HEK293 (cell line): ENCODE measurements at regions not wholly inside any gene's neighbourhood (a gene's known extent, or its start where the extent isn't known, plus 50 kb on each side); places are given as distances from the start of the nearest gene placed in this dataset.

Source experiments
- CTCF ChIA-PET: fragments of 350-600 bp; formaldehyde crosslinking; extraction: SDS; loops from one replicate; lab custom pipeline; 2021; ENCODE audit warnings: antibody characterized with exemption; lab: Yijun Ruan, JAX
- POLR2A ChIA-PET: fragments of 300-600 bp; formaldehyde crosslinking; extraction: SDS; loops from one replicate; lab custom pipeline; 2020; ENCODE audit warnings: antibody characterized with exemption, inconsistent platforms; lab: Yijun Ruan, JAX
- H3K27ac ChIP-seq: fragments of 200-500 bp; sonication (Bioruptor generic); 2 replicates; pipeline ENCODE4 v1.5.1; 2014; ENCODE audit warnings: low read depth, low read length, control low read depth, inconsistent platforms; ENCODE audit errors: extremely low read depth
- H3K36me3 ChIP-seq, 2 experiments: fragments of 200-500 bp in 1 of 2; sonication (Bioruptor generic) in 1 of 2; 1 replicate in 1 of 2; 2 replicates in 1 of 2; pipeline ENCODE4 v1.5.1; 2014 to 2017; ENCODE audit warnings: inconsistent platforms in 2 of 2, low read length in 2 of 2; ENCODE audit not compliant: control insufficient read depth in 2 of 2, insufficient read depth in 1 of 2
- H3K4me1 ChIP-seq: fragments of 200-500 bp; sonication (Bioruptor generic); 2 replicates; pipeline ENCODE4 v1.5.1; 2014; ENCODE audit warnings: mild to moderate bottlenecking, low read length, inconsistent platforms; ENCODE audit not compliant: control insufficient read depth, insufficient read depth
- H3K4me3 ChIP-seq: 2 replicates; pipeline ENCODE4 v1.5.1; 2011; ENCODE audit warnings: low read depth, mild to moderate bottlenecking, control low read depth, low read length, moderate library complexity
- H3K9me3 ChIP-seq: fragments of 200-500 bp; sonication (Bioruptor generic); 2 replicates; pipeline ENCODE4 v1.5.1; 2014; ENCODE audit warnings: low read depth, low read length, inconsistent platforms; ENCODE audit not compliant: control insufficient read depth, insufficient read depth
- EGR2 ChIP-seq: fragments of 450-650 bp; formaldehyde crosslinking; IDR thresholded peaks from 2 replicates; pipeline ENCODE4 v1.5.1; 2016; ENCODE audit warnings: low read depth, missing biosample characterization, missing genetic modification characterization
- FEZF1 ChIP-seq: fragments of 450-650 bp; formaldehyde crosslinking; IDR thresholded peaks from 2 replicates; pipeline ENCODE4 v1.5.1; 2016; ENCODE audit warnings: missing biosample characterization, missing genetic modification characterization
- GFI1B ChIP-seq: fragments of 450-650 bp; formaldehyde crosslinking; IDR thresholded peaks from 2 replicates; pipeline ENCODE4 v1.5.1; 2016; ENCODE audit warnings: missing biosample characterization, missing genetic modification characterization
- GLIS1 ChIP-seq: fragments of 450-650 bp; formaldehyde crosslinking; IDR thresholded peaks from 2 replicates; pipeline ENCODE4 v1.5.1; 2016; ENCODE audit warnings: missing biosample characterization, missing genetic modification characterization
- HOXA7 ChIP-seq: sonication (generic); formaldehyde crosslinking; IDR thresholded peaks from 2 replicates; pipeline ENCODE4 v1.8.1; 2022; ENCODE audit warnings: missing genetic modification reagents, borderline replicate concordance
- KLF1 ChIP-seq: fragments of 450-650 bp; formaldehyde crosslinking; IDR thresholded peaks from 2 replicates; pipeline ENCODE4 v1.5.1; 2016; ENCODE audit warnings: missing biosample characterization, missing genetic modification characterization
- KLF10 ChIP-seq: fragments of 450-650 bp; IDR thresholded peaks from 2 replicates; pipeline ENCODE4 v1.5.1; 2018; ENCODE audit warnings: missing biosample characterization, mild to moderate bottlenecking, missing genetic modification characterization
- KLF8 ChIP-seq: fragments of 450-650 bp; formaldehyde crosslinking; IDR thresholded peaks from 2 replicates; pipeline ENCODE4 v1.5.1; 2016; ENCODE audit warnings: missing biosample characterization, missing genetic modification characterization
- SP2 ChIP-seq: fragments of 450-650 bp; formaldehyde crosslinking; IDR thresholded peaks from 2 replicates; pipeline ENCODE4 v1.5.1; 2016; ENCODE audit warnings: missing biosample characterization, missing genetic modification characterization
- SP3 ChIP-seq: fragments of 450-650 bp; formaldehyde crosslinking; IDR thresholded peaks from 2 replicates; pipeline ENCODE4 v1.5.1; 2016; ENCODE audit warnings: missing biosample characterization, missing genetic modification characterization
- ZFP41 ChIP-seq: fragments of 450-650 bp; formaldehyde crosslinking; IDR thresholded peaks from 2 replicates; pipeline ENCODE4 v1.5.1; 2016; ENCODE audit warnings: missing biosample characterization, missing genetic modification characterization, borderline replicate concordance
- ZNF114 ChIP-seq: fragments of 450-650 bp; formaldehyde crosslinking; IDR thresholded peaks from 2 replicates; pipeline ENCODE4 v1.5.0; 2017; ENCODE audit warnings: missing biosample characterization, missing genetic modification characterization
- ZNF132 ChIP-seq: fragments of 450-650 bp; formaldehyde crosslinking; IDR thresholded peaks from 2 replicates; pipeline ENCODE4 v1.5.1; 2017; ENCODE audit warnings: missing biosample characterization, missing genetic modification characterization, borderline replicate concordance
- ZNF335 ChIP-seq: fragments of 450-650 bp; formaldehyde crosslinking; conservative IDR thresholded peaks from 2 replicates; pipeline ENCODE4 v1.5.1; 2016; ENCODE audit warnings: missing biosample characterization, missing genetic modification characterization
- ZNF514 ChIP-seq: fragments of 450-650 bp; formaldehyde crosslinking; IDR thresholded peaks from 2 replicates; pipeline ENCODE4 v1.5.1; 2016; ENCODE audit warnings: missing biosample characterization, missing genetic modification characterization
- ZNF548 ChIP-seq: fragments of 450-650 bp; formaldehyde crosslinking; IDR thresholded peaks from 2 replicates; pipeline ENCODE4 v1.5.1; 2016; ENCODE audit warnings: missing biosample characterization, missing genetic modification characterization
- ZNF843 ChIP-seq: fragments of 450-650 bp; formaldehyde crosslinking; IDR thresholded peaks from 2 replicates; pipeline ENCODE4 v1.5.1; 2016; ENCODE audit warnings: missing biosample characterization, missing genetic modification characterization
- TF ChIP-seq, protein P1 (sequence below): fragments of 450-650 bp; formaldehyde crosslinking; IDR thresholded peaks from 2 replicates; pipeline ENCODE4 v1.5.1; 2016; ENCODE audit warnings: missing biosample characterization, missing genetic modification characterization
- TF ChIP-seq, protein P2 (sequence below): fragments of 450-650 bp; formaldehyde crosslinking; IDR thresholded peaks from 2 replicates; pipeline ENCODE4 v1.5.1; 2016; ENCODE audit warnings: missing biosample characterization, missing genetic modification characterization
- TF ChIP-seq, protein P3 (sequence below): fragments of 450-650 bp; formaldehyde crosslinking; IDR thresholded peaks from 2 replicates; pipeline ENCODE4 v1.5.1; 2016; ENCODE audit warnings: missing biosample characterization, missing genetic modification characterization
- TF ChIP-seq, protein P4 (sequence below): fragments of 450-650 bp; formaldehyde crosslinking; IDR thresholded peaks from 2 replicates; pipeline ENCODE4; 2016; ENCODE audit warnings: missing biosample characterization, missing genetic modification characterization

DNA sequence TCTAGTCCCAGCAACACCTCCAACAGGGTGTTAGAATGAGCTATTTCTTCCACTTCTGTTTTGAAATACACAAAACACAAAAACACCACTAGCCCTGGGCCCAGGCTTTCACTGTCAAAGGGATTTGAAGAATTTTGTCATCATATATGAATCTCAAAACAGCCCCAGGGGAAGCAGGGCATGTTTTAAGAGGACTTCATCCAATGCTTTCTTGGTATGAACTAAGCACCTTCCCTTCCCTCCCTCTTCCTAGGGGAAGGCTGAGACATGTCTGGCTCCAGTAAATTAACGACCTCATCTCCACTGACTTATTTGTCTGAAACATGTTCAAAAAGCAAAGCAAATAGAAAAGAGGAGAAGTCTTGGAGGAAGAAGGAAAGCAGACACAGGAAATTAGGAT is 75.7 kb upstream of the INCENP start:
- H3K4me1 ChIP-seq = no peaks in the 10 kb centered on the region
- no peak overlapping the region for H3K4me3 ChIP-seq
- POLR2A ChIA-PET = no interaction called here
- no peaks in the 10 kb centered on the region for H3K36me3 ChIP-seq
- no peak for TF ChIP-seq KLF10 (tag by site-specific recombination)
- TF ChIP-seq, protein P1, sequence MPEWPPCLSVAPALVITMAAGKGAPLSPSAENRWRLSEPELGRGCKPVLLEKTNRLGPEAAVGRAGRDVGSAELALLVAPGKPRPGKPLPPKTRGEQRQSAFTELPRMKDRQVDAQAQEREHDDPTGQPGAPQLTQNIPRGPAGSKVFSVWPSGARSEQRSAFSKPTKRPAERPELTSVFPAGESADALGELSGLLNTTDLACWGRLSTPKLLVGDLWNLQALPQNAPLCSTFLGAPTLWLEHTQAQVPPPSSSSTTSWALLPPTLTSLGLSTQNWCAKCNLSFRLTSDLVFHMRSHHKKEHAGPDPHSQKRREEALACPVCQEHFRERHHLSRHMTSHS (tag by site-specific recombination) = no peak
- no peaks in the 10 kb centered on the region for H3K9me3 ChIP-seq
- CTCF ChIA-PET = interaction anchor here (0.6 to 2.4 kb wide), 6 partner anchors 11 to 681 kb away, joined by 3 to 8 read pairs (median 5); no protein-coding TSS in a partner anchor
- no peak overlapping the region for H3K27ac ChIP-seq

DNA sequence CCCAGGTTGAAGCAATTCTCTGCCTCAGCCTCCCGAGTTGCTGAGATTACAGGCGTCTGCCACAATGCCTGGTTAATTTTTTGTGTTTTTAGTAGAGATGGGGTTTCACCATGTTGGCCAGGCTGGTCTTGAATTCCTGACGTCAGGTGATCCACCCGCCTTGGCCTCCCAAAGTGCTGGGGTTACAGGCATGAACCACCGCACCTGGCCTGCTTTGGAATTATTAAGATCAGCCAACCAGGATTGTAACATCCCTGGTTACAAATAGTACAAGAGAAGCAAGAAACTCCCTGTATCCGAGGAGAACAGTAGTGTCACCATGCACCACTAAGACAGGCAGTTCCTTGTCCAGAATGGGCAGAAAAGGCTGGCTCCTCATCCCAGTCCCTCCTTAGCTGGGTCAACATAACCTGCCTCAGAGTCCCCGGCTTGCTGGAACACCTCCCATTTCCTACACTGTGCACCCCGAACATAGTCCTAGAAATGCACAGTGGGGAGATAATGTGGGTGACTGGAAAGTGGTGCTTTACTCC is 77.2 kb upstream of the INCENP start:
- no peak overlapping the region for H3K27ac ChIP-seq
- H3K4me3 ChIP-seq = no peak overlapping the region
- no peaks in the 10 kb centered on the region for H3K4me1 ChIP-seq
- ChIA-PET CTCF (interaction anchor here (0.9 to 2.4 kb wide), 3 partner anchors 35 to 148 kb away, joined by 3 to 8 read pairs (median 7); no protein-coding TSS in a partner anchor), POLR2A (interaction anchor here (0.6 kb wide), 1 partner anchor 293 kb away, joined by 4 read pairs; no protein-coding TSS in a partner anchor)
- H3K36me3 ChIP-seq = no peaks in the 10 kb centered on the region
- H3K9me3 ChIP-seq = no peaks in the 10 kb centered on the region
- TF ChIP-seq ZNF335 (tag by site-specific recombination) (peak; percentile 75), ZNF514 (tag by site-specific recombination) (no peak), ZNF114 (tag by site-specific recombination) (no peak), HOXA7 (no peak)
- TF ChIP-seq, protein P2, sequence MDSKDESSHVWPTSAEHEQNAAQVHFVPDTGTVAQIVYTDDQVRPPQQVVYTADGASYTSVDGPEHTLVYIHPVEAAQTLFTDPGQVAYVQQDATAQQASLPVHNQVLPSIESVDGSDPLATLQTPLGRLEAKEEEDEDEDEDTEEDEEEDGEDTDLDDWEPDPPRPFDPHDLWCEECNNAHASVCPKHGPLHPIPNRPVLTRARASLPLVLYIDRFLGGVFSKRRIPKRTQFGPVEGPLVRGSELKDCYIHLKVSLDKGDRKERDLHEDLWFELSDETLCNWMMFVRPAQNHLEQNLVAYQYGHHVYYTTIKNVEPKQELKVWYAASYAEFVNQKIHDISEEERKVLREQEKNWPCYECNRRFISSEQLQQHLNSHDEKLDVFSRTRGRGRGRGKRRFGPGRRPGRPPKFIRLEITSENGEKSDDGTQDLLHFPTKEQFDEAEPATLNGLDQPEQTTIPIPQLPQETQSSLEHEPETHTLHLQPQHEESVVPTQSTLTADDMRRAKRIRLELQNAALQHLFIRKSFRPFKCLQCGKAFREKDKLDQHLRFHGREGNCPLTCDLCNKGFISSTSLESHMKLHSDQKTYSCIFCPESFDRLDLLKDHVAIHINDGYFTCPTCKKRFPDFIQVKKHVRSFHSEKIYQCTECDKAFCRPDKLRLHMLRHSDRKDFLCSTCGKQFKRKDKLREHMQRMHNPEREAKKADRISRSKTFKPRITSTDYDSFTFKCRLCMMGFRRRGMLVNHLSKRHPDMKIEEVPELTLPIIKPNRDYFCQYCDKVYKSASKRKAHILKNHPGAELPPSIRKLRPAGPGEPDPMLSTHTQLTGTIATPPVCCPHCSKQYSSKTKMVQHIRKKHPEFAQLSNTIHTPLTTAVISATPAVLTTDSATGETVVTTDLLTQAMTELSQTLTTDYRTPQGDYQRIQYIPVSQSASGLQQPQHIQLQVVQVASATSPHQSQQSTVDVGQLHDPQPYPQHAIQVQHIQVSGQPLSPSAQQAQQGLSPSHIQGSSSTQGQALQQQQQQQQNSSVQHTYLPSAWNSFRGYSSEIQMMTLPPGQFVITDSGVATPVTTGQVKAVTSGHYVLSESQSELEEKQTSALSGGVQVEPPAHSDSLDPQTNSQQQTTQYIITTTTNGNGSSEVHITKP (tag by site-specific recombination) = 0 out of 2 replicates have a peak, but pooled peaks have one; percentile 13

DNA sequence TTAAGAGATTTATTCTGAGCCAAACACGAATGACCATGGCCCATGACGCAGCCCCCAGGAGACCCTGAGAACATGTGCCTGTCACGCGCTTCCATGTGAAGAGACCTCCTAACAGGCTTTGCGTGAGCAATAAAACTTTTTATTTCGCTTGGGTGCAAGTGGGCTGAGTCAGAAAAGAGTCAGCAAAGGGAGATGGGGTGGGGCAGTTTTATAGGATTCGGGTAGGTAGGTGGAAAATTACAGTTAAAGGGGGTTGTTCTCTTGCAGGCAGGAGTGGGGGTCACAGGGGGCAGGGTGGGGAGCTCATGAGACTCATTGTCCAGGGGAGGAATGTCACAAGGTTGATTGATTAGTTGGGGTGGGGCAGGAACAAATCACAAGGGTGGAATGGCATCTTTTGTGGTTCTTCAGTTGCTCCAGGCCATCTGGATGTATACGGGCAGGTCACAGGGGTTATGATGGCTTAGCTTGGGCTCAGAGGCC is 77.2 kb upstream of the FTH1 start:
- no peaks in the 10 kb centered on the region for H3K9me3 ChIP-seq
- no peaks in the 10 kb centered on the region for H3K4me1 ChIP-seq
- POLR2A ChIA-PET = interaction anchor here (0.5 kb wide), 1 partner anchor 36 kb away, joined by 3 read pairs; no protein-coding TSS in a partner anchor
- no peak overlapping the region for H3K27ac ChIP-seq
- CTCF ChIA-PET = interaction anchor here (0.8 to 1.2 kb wide), 2 partner anchors 38 to 97 kb away, joined by 3 to 10 read pairs; no protein-coding TSS in a partner anchor
- no peak overlapping the region for H3K4me3 ChIP-seq
- no peaks in the 10 kb centered on the region for H3K36me3 ChIP-seq
- TF ChIP-seq ZNF132 (no peak), EGR2 (tag by site-specific recombination) (peak; percentile 93), KLF1 (tag by site-specific recombination) (peak; percentile 86), ZNF843 (peak; percentile 68), SP2 (peak; percentile 37; the same call in 1 of the 2 replicates), GFI1B (tag by site-specific recombination) (no peak), FEZF1 (peak; percentile 69), ZFP41 (tag by site-specific recombination) (no peak), KLF8 (tag by site-specific recombination) (no peak), GLIS1 (tag by site-specific recombination) (peak; percentile 77), SP3 (tag by site-specific recombination) (0 out of 2 replicates have a peak, but pooled peaks have one; percentile 15), ZNF548 (tag by site-specific recombination) (no peak)
- TF ChIP-seq, protein P3, sequence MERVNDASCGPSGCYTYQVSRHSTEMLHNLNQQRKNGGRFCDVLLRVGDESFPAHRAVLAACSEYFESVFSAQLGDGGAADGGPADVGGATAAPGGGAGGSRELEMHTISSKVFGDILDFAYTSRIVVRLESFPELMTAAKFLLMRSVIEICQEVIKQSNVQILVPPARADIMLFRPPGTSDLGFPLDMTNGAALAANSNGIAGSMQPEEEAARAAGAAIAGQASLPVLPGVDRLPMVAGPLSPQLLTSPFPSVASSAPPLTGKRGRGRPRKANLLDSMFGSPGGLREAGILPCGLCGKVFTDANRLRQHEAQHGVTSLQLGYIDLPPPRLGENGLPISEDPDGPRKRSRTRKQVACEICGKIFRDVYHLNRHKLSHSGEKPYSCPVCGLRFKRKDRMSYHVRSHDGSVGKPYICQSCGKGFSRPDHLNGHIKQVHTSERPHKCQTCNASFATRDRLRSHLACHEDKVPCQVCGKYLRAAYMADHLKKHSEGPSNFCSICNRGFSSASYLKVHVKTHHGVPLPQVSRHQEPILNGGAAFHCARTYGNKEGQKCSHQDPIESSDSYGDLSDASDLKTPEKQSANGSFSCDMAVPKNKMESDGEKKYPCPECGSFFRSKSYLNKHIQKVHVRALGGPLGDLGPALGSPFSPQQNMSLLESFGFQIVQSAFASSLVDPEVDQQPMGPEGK (tag by site-specific recombination) = peak; percentile 72
- TF ChIP-seq, protein P4, sequence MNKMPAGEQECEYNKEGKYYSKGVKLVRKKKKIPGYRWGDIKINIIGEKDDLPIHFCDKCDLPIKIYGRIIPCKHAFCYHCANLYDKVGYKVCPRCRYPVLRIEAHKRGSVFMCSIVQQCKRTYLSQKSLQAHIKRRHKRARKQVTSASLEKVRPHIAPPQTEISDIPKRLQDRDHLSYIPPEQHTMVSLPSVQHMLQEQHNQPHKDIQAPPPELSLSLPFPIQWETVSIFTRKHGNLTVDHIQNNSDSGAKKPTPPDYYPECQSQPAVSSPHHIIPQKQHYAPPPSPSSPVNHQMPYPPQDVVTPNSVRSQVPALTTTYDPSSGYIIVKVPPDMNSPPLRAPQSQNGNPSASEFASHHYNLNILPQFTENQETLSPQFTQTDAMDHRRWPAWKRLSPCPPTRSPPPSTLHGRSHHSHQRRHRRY (tag by site-specific recombination) = no peak
